ENCODE measurements at regions not wholly inside any gene's neighbourhood (a gene's known extent, or its start where the extent isn't known, plus 50 kb on each side); places are given as distances from the start of the nearest gene placed in this dataset.
"Not testable (repeated sequence)": the region's sequence is repeated elsewhere in the genome, so short reads cannot be mapped to it uniquely, and the experiment has no call there.

DNA sequence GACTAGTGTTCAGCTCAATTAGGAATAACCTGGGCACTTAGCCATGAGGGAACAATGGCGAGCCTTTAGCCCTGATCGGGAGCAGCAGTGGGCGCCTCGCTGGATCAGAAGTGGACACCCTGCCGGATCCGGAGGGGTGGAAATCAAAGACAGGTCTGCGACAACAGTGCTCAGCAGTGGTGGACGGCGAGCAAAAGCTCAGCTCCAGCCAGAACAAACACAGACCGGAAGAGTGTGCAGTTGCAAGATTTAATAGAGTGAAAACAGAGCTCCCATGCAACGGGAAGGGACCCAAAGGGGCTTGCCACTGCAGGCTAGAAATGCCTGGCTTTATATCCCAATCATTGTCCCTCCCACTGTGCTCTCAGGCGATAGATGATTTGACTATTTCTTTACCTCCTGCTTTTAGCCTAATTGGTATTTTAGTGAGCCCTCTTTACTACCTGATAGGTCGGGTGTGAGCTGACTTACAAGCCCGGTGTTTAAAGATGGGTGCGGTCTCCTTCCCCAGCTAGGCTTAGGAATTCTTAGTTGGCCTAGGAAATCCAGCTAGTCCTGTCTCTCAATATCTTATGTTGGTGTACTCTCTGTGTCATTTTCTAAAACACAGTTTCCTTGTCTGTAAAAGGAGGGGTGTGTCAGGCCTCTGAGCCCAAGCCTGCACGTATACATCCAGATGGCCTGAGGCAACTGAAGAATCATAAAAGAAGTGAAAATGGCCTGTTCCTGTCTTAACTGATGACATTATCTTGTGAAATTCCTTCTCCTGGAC is 1258.8 kb upstream of the TENM4 start:
- TF ChIP-seq POLR2A (IDR thresholded peaks at IDR 0.05), result not testable (repeated sequence)
- TF ChIP-seq, protein P1, sequence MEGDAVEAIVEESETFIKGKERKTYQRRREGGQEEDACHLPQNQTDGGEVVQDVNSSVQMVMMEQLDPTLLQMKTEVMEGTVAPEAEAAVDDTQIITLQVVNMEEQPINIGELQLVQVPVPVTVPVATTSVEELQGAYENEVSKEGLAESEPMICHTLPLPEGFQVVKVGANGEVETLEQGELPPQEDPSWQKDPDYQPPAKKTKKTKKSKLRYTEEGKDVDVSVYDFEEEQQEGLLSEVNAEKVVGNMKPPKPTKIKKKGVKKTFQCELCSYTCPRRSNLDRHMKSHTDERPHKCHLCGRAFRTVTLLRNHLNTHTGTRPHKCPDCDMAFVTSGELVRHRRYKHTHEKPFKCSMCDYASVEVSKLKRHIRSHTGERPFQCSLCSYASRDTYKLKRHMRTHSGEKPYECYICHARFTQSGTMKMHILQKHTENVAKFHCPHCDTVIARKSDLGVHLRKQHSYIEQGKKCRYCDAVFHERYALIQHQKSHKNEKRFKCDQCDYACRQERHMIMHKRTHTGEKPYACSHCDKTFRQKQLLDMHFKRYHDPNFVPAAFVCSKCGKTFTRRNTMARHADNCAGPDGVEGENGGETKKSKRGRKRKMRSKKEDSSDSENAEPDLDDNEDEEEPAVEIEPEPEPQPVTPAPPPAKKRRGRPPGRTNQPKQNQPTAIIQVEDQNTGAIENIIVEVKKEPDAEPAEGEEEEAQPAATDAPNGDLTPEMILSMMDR (IDR thresholded peaks at IDR 0.05 in 4 of 5, conservative IDR thresholded peaks at IDR 0.05 in 1 of 5), result not testable (repeated sequence)

Data from gastrocnemius medialis (tissue), 4 donors.